DMS153 (cell line): ENCODE measurements at regions not wholly inside any gene's neighbourhood (a gene's known extent, or its start where the extent isn't known, plus 50 kb on each side); places are given as distances from the start of the nearest gene placed in this dataset.

Experiments
- DNase-seq: peaks from one replicate; lab custom pipeline; 2025; lab: John Stamatoyannopoulos, UW

- peak; percentile 58 for DNase-seq
Measured at GRCh38 chr9:105912863-105913516, 218.6 kb downstream of the TMEM38B start.

GRCh38 chr9:105921057-105921726, 226.9 kb downstream of the TMEM38B start:
- no peak for DNase-seq

- no peak for DNase-seq
Measured at GRCh38 chr9:105928416-105928815, 234.1 kb downstream of the TMEM38B start.

GRCh38 chr9:105930011-105930627, 235.8 kb downstream of the TMEM38B start:
- DNase-seq = no peak

- no peak for DNase-seq
Measured at GRCh38 chr9:105932276-105932675, 237.9 kb downstream of the TMEM38B start.

- no peak for DNase-seq
Measured at GRCh38 chr9:105950448-105950847, 256.1 kb downstream of the TMEM38B start.

- DNase-seq = no peak
Measured at GRCh38 chr9:105950894-105951293, 256.6 kb downstream of the TMEM38B start.

- DNase-seq = no peak
Measured at GRCh38 chr9:105954517-105954916, 260.2 kb downstream of the TMEM38B start.

GRCh38 chr9:105957830-105958229, 263.5 kb downstream of the TMEM38B start:
- no peak for DNase-seq

- DNase-seq = no peak
Measured at GRCh38 chr9:105958587-105958986, 264.2 kb downstream of the TMEM38B start.

- DNase-seq = no peak
Measured at GRCh38 chr9:105959531-105959930, 265.2 kb downstream of the TMEM38B start.

- no peak for DNase-seq
Measured at GRCh38 chr9:105963343-105964099, 269.2 kb downstream of the TMEM38B start.

- no peak for DNase-seq
Measured at GRCh38 chr9:105964156-105964555, 269.8 kb downstream of the TMEM38B start.

- DNase-seq = no peak
Measured at GRCh38 chr9:105966834-105967233, 272.5 kb downstream of the TMEM38B start.

GRCh38 chr9:105967248-105967647, 272.9 kb downstream of the TMEM38B start:
- DNase-seq = no peak

- peak; percentile 49 for DNase-seq
Measured at GRCh38 chr9:105967797-105968196, 273.5 kb downstream of the TMEM38B start.

GRCh38 chr9:105968811-105969466, 274.6 kb downstream of the TMEM38B start:
- no peak for DNase-seq

GRCh38 chr9:105969636-105970035, 275.3 kb downstream of the TMEM38B start:
- DNase-seq = no peak

- DNase-seq = no peak
Measured at GRCh38 chr9:105971986-105972385, 277.6 kb downstream of the TMEM38B start.

- no peak for DNase-seq
Measured at GRCh38 chr9:105972466-105973204, 278.3 kb downstream of the TMEM38B start.

GRCh38 chr9:105973951-105974351, 279.6 kb downstream of the TMEM38B start:
- DNase-seq = no peak
